ENCODE measurements at regions not wholly inside any gene's neighbourhood (a gene's known extent, or its start where the extent isn't known, plus 50 kb on each side); places are given as distances from the start of the nearest gene placed in this dataset.
"Not testable (repeated sequence)": the region's sequence is repeated elsewhere in the genome, so short reads cannot be mapped to it uniquely, and the experiment has no call there.

- DNase-seq (ENCODE audit: insufficient read length): no peak
- FAIRE-seq: no peak
- TF ChIP-seq POLR2AphosphoS5 (IDR thresholded peaks at IDR 0.05; ENCODE audit: low read depth, low read length) (no peak), POLR2A (IDR thresholded peaks at IDR 0.05; ENCODE audit: low read depth, low read length) (no peak), TAF1 (IDR thresholded peaks at IDR 0.05; ENCODE audit: borderline replicate concordance, low read depth, low read length) (no peak)
Observed at GRCh38 chr17:37813751-37814150, 68.9 kb upstream of the HNF1B start.

DNA sequence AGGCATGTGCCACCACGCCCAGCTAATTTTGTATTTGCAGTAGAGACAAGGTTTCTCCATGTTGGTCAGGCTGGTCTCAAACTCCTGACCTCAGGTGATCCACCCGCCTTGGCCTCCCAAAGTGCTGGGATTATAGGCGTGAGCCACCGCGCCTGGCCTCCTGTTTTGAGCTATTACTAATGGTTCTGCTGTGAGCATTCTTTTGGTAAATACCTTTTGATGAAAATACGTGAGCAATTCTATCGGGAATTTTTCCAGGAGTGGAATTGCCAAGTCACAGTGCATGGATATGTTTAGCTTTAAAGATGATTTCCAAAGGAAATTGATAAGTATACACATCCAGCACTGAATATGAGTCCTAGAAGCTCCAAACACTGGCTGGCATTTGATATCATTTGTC lies 64.0 kb upstream of the HNF1B start:
- not testable (repeated sequence) for DNase-seq (ENCODE audit: insufficient read length); FAIRE-seq

GRCh38 chr17:37802712-37803416 lies 58.0 kb upstream of the HNF1B start:
- DNase-seq (ENCODE audit: insufficient read length) (no peak), FAIRE-seq (no peak)
- no peak for TF ChIP-seq TAF1 (IDR thresholded peaks at IDR 0.05; ENCODE audit: borderline replicate concordance, low read depth, low read length)
- TF ChIP-seq POLR2AphosphoS5 (IDR thresholded peaks at IDR 0.05; ENCODE audit: low read depth, low read length): no peak
- no peak for TF ChIP-seq POLR2A (IDR thresholded peaks at IDR 0.05; ENCODE audit: low read depth, low read length)

DNA sequence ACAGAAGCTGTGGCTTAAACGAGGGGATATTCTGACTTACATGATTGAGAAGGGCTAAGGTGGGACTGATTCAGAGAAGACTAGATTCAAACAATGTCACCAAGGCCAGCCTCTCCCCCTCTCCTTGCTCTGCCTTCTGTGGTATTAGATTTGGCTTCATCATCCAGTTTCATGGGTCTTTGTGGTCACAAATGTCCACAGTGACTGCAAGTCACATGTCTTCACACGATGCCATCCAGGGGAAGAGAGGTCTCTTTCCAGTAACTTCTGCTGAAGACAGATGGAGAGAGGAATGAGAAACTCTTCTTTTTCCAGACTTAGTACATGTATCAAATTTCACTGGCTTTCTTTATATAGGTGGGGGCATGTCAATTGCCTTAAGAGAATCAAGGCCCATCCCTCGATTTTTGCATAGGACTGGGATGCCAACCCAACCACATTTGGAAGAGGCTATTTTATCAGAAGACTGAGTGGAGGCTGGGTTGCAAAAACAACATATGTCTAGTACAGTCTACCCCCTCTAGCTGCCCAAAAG lies 57.3 kb upstream of the HNF1B start:
- no peak for FAIRE-seq

DNA sequence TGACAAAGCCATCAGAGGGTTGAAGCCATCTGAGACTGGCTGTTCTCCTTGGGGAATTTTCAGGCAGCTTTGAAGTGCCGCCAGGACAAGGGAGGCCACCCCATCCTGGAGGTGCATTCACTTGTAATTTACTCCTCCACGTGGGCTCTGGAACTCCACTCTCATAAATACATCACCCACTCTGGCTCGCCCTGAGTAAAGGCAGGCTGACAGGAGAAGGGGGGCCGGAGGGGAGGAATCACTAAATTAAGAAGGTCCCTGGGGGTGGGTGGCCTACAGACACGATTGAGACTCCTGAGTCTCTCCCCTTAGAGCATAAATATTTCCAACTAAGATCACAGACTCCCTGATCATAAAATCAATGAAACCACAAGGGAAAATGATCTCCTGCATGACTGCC lies 56.3 kb upstream of the HNF1B start:
- FAIRE-seq (no peak), DNase-seq (ENCODE audit: insufficient read length) (no peak)
- TF ChIP-seq TAF1 (IDR thresholded peaks at IDR 0.05; ENCODE audit: borderline replicate concordance, low read depth, low read length) (no peak), POLR2A (IDR thresholded peaks at IDR 0.05; ENCODE audit: low read depth, low read length) (no peak), POLR2AphosphoS5 (IDR thresholded peaks at IDR 0.05; ENCODE audit: low read depth, low read length) (no peak)

More for the DNA sequence above, 57.3 kb upstream of the HNF1B start:
- TF ChIP-seq TAF1 (IDR thresholded peaks at IDR 0.05; ENCODE audit: borderline replicate concordance, low read depth, low read length) (no peak), POLR2A (IDR thresholded peaks at IDR 0.05; ENCODE audit: low read depth, low read length) (no peak), POLR2AphosphoS5 (IDR thresholded peaks at IDR 0.05; ENCODE audit: low read depth, low read length) (no peak)
- DNase-seq (ENCODE audit: insufficient read length): no peak

DNA sequence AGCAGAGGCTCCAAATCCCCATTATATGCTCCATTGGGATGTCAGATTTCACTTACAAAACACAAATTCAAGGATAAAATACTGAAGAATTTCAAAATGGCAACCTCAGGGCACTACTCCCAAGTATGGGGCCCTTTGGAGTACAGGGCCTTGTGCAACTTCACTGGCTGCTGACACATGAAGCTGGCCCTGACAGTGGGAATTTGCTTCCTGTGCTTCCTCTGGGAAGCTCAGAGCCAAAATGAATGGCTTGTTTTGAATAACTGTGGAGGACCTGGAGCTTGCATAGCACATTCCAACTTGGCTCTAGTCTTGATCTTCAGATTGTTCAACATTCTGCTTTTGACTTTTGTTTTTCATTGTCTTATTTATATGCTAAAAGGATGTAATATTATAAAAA lies 52.3 kb upstream of the HNF1B start:
- DNase-seq (ENCODE audit: insufficient read length): no peak
- no peak for FAIRE-seq
- TF ChIP-seq POLR2A (IDR thresholded peaks at IDR 0.05; ENCODE audit: low read depth, low read length) (no peak), POLR2AphosphoS5 (IDR thresholded peaks at IDR 0.05; ENCODE audit: low read depth, low read length) (no peak), TAF1 (IDR thresholded peaks at IDR 0.05; ENCODE audit: borderline replicate concordance, low read depth, low read length) (no peak)

- TF ChIP-seq POLR2AphosphoS5 (IDR thresholded peaks at IDR 0.05; ENCODE audit: low read depth, low read length) (no peak), POLR2A (IDR thresholded peaks at IDR 0.05; ENCODE audit: low read depth, low read length) (no peak), TAF1 (IDR thresholded peaks at IDR 0.05; ENCODE audit: borderline replicate concordance, low read depth, low read length) (no peak)
- FAIRE-seq (no peak), DNase-seq (ENCODE audit: insufficient read length) (no peak)
Observed at GRCh38 chr17:37796076-37796475, 51.2 kb upstream of the HNF1B start.

All from GM12892 (cell line).